Activated gamma-delta T cell (primary cell): ENCODE measurements at regions not wholly inside any gene's neighbourhood (a gene's known extent, or its start where the extent isn't known, plus 50 kb on each side); places are given as distances from the start of the nearest gene placed in this dataset.
"Not testable (repeated sequence)": the region's sequence is repeated elsewhere in the genome, so short reads cannot be mapped to it uniquely, and the experiment has no call there.

Experiments used
- DNase-seq: peaks from one replicate; lab custom pipeline; 2025; lab: John Stamatoyannopoulos, UW

- DNase-seq: no peak
Measured at GRCh38 chr6:111925296-111925695, 52.0 kb upstream of the FYN start.

GRCh38 chr6:111926731-111927302 is 53.6 kb upstream of the FYN start:
- DNase-seq: no peak

GRCh38 chr6:111927321-111927720 is 54.1 kb upstream of the FYN start:
- DNase-seq: no peak

DNA sequence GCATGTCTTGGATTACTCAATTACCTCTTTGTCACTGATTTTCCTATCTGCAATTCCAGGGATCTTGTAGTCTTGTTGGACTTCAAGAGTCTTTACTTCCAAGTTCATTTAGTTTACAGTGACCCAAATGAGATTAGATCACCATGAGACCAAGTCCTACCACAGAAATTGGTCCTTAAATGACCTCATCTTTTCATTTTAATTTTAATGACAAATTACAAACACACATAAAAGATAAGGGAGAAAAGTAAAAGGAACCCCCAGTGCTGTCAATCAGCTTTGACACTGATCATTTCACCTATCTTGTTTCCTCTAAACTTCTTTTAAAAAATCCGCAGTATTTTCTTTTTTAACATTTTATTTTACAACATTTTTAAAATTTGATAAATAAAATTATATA is 54.9 kb upstream of the FYN start:
- no peak for DNase-seq

GRCh38 chr6:111934611-111935010 is 61.4 kb upstream of the FYN start:
- DNase-seq: not testable (repeated sequence)

DNA sequence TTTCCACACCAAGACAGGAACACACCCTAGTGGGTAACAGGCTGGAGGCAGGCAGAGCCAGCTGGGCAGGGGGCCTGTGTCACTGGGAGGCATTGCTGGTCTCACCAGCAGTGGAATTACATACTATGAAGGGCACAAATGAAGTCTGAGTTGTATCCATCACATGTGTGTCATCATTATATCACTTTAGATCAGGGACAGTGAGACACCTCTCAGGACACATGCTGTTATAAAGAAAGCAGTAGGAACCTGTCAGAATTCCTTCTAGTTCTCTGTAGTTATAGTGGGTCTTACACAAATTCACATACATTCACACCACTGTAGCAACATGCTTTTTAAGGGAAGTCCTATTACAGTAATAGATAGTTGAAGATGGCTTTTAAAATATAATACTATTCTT is 63.5 kb upstream of the FYN start:
- no peak for DNase-seq

DNA sequence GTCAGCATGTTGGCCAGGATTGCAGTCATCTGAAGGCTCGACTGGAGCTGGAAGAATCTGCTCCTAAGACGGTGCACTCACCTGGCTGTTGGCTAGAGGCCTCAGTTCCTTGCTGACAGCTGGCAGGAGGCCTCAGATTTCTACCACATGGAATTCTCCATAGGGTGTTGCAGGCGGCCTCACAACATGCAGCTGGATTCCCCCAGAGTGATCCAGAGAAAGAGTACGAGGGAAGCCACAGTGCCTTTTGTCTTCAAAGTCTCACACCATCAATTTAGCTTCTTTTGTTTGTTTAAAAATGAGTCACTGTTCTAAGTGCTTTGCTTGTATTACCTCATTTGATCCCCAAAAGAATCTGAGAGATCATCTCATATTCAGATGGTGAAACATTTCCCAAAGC is 65.5 kb upstream of the FYN start:
- DNase-seq: no peak

- DNase-seq: no peak
Measured at GRCh38 chr6:111939902-111940301, 66.7 kb upstream of the FYN start.

DNA sequence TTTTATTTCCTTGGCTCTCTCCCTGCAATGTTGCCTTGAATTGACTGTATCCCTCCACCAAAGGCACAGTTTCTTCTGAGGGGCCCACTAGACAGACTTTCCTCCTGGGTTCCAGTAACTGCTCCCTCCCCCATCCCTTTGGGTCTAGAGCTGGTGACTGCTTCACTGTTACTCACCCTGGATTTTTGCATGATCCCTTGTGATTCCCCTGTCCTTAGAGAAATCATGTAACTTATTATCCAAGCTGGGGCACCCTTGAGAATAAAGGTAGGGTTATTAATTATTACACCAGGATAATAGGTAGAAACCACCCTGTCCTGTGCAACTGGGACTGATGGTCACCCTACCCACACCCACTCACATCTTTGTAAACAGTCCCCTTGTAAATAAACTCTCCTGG is 67.5 kb upstream of the FYN start:
- no peak for DNase-seq

DNA sequence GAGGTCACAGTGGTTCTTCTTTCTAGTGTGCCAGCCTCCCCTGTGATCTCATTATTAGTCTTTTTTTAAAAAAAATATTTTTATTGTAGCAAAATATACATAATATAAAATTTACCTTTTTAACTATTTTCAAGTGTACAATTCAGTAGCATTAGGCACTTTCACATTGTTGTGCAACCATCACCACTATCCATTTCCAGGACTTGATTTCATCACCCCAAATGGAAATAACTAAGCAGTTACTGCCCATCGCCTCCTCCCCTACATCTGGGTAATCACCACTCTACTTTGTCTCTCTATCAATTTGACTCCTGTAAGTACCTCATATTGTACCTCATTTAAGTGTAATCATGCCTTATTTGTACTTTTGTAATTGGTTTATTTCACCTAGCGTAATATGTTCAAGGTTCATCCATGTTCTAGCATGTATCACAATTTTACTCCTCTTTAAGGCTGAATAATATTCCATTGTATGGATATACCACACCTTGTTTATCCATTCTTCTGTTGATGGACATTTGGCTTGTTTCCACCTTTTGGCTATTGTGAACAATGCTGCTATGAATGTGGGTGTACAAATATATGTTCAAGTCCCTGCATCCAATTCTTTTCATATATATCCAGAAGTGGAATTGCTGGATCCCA is 68.6 kb upstream of the FYN start:
- no peak for DNase-seq

- no peak for DNase-seq
Measured at GRCh38 chr6:111942561-111942960, 69.3 kb upstream of the FYN start.

- no peak for DNase-seq
Measured at GRCh38 chr6:111943266-111943665, 70.0 kb upstream of the FYN start.

DNA sequence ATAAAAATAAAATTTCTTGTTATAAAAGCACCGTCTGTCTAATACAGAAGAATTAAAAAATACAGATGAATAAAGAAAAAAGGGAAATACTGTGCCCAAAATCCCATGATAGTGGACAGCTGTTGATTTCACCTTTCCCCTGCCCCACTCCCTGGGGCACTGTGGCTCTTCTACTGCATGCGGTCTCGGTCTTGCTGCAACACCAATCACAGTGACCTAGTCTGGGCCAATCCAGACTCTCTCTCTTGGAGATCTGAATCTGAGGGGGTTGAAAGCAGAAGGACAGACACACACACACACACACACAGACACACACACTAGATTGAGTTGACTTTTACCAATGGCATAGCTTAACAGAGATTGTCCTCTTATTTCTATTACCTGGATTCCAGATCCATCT is 70.5 kb upstream of the FYN start:
- no peak for DNase-seq

DNA sequence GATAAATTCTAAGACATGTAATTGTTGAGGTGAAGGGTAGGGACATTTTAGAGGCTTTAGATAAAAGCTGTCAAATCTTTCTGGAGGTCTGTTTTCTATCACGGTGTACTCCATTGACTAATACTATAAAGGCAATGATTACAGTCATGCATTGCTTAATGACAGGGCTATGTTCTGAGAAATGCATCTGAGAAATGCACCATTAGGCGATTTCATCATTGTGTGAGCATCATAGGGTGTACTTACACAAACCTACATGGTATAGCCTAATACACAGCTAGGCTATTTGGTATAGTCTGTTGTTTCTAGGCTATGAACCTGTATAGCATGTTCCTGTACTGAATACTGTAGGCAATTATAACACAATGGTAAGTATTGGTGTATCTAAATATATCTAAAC is 71.3 kb upstream of the FYN start:
- no peak for DNase-seq

- DNase-seq: no peak
Measured at GRCh38 chr6:111949546-111949945, 76.3 kb upstream of the FYN start.

- DNase-seq: not testable (repeated sequence)
Measured at GRCh38 chr6:111949984-111950383, 76.7 kb upstream of the FYN start.

DNA sequence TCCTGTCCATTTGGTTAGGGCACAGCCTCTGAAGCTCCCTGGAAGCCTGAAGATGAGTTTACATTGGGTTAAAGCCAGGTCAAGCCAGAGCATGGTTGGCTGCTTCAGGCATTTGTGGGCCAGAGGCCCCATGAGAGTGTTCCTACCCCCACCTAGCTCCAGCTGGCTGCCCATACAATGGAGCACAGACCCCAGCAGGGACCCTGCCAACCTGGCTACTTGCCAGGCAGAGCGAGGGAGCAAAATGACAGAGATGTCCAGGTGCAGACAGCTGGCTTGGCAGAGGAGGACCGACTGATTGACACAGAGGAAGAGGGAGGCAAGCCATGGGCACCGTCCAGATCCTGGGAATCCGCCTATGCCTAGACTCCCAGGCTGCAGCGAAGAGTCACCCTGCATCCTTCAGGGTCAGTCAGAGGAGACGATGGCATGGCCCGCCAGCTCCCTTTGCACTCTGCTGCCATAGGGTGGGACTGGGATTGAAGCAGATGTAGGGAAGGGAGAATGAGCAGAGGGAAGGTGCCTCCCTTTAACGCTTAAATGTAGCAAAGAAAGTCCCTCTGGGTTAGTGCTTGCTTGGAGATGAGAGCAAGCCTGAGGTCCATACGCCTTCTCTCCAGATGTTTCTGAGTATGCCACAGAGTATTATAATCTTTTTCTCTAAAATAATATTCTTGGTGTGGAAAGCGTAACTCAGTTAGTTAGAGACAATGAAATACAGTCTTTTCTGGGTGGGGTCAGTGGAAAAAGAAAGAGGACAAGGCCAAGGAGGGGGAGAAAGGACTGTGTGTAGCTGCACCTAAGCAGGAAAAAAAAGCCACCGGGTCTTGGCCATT is 77.6 kb upstream of the FYN start:
- DNase-seq: no peak

DNA sequence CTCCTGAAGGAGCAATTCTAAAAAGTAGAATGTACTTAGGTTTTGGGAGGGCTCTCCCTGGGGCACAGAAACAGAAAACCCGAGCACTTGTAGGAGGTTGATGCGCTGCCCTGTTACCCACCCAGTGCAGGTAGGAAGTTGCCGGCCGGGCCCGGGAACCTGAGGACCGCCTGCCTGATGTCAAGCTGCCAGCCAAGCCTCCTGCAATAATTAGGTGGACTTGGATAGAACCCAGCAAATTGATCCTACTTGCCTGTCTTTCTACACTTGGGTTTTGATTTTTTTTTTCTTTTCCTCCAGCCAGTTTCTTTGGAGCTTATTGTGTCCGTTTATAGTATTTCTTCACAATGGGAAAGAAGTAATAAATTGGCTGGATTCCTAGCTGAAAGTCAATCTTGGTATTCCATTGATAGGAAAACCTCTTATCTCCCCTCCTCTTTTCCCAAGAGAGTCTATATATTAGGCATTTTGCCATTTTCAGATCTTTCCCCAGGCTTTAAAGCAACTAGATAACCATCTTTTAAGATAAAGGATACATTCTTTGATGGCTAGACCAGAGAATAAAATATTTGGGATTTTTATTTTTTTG is 78.3 kb upstream of the FYN start:
- peak; percentile 8 for DNase-seq

DNA sequence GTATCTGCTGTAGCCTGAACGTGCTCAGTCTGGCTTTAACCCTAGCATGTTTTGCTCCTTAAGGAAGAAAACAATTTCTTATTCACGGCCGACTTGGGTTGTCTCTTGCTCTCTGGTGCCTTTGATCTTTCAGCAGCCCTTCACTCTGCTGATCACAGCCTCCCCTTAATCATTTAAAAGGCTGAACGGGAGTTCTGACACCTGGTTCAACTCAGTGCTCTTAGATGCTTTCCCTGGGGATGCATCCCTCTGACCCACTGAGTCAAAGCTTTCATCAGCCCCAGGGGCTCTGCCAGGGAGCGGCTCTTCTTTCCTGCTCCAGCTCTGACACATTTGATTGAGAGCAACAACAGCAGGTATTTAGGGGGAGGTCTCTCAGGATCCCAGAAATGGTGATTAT is 79.0 kb upstream of the FYN start:
- no peak for DNase-seq

DNA sequence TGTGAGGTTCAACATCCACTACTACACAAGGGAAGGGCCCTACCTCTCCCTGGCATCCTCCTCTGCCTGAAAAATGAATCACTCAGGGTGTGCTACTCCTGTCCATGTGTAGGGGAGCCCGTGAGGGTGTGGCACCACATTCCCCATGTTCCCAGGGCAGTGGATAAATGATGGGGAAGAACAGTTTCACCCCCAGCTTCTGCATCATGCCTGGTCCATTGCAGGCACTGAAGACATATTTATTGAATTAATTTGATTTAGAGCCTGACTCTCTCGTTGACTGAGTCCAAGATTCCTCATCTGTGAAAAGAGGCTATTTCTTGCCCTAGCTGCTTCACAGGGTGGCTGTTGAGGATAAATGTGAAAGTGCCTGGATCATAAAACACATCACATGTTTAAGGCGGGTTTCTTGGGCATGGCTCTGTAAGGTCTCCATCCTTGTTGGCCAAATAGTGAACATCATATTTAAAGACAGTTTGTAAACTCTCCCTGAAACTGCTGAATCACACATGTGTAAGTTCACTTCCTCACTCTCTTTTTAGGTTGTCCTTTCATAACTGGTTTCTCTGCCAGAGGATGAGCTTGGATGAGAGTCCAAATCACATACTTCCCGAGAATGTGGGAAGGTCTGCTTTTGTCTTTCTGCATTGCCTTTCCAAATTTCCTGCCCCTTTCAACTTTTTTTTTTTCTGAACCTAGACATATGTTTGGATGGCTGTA is 79.7 kb upstream of the FYN start:
- no peak for DNase-seq

GRCh38 chr6:111956098-111956497 is 82.8 kb upstream of the FYN start:
- no peak for DNase-seq

GRCh38 chr6:111957623-111958315 is 84.5 kb upstream of the FYN start:
- DNase-seq: no peak
